ENCODE measurements at regions not wholly inside any gene's neighbourhood (a gene's known extent, or its start where the extent isn't known, plus 50 kb on each side); places are given as distances from the start of the nearest gene placed in this dataset.

- TF ChIP-seq POLR2AphosphoS5 (IDR thresholded peaks at IDR 0.05; ENCODE audit: borderline replicate concordance, low read depth, low read length): no peak
- no peak for TF ChIP-seq EZH2 (IDR thresholded peaks at IDR 0.05)
- no peak for TF ChIP-seq FOXP2 (optimal IDR thresholded peaks at IDR 0.05; ENCODE audit: control extremely low read depth, extremely low read length, insufficient read depth)
These were observed 121.4 kb downstream of the TBXT start for GRCh38 chr6:166046226-166046625.

Measured in SK-N-MC (cell line).